Natural killer cell (primary cell): ENCODE measurements at regions not wholly inside any gene's neighbourhood (a gene's known extent, or its start where the extent isn't known, plus 50 kb on each side); places are given as distances from the start of the nearest gene placed in this dataset.

Experiments
- ATAC-seq, 3 donors: fragments of 150-1000 bp in 2 of 3; fragments of 200-7000 bp in 1 of 3; cut with Tn5 transposase; 1 replicate in 1 of 3; 2 replicates in 2 of 3; pipeline ENCODE4 v1.10.0; 2021; ENCODE audit warnings: mild to moderate bottlenecking in 2 of 3, moderate library complexity in 2 of 3
- DNase-seq, 2 donors: peaks; one replicate each; pipeline versions ENCODE4 v3.0.0 to v3.0.0-alpha.2; 2013 to 2021; ENCODE audit warnings: mixed read lengths in 1 of 2
- H3K27ac ChIP-seq: one replicate; pipeline ENCODE4 v1.5.1; 2013; ENCODE audit warnings: mild to moderate bottlenecking, low read length
- H3K27me3 ChIP-seq: one replicate; pipeline ENCODE4 v1.6.1; 2013; ENCODE audit warnings: low read length; ENCODE audit not compliant: control insufficient read depth, insufficient read depth
- H3K36me3 ChIP-seq: one replicate; pipeline ENCODE4 v1.6.1; 2013; ENCODE audit warnings: low read length; ENCODE audit not compliant: control insufficient read depth, insufficient read depth
- H3K4me1 ChIP-seq: one replicate; pipeline ENCODE4 v1.6.1; 2013; ENCODE audit warnings: low read length; ENCODE audit not compliant: control insufficient read depth, insufficient read depth
- H3K4me3 ChIP-seq: one replicate; pipeline ENCODE4 v1.5.1; 2013; ENCODE audit warnings: low read length
- H3K9me3 ChIP-seq: one replicate; pipeline ENCODE4 v1.6.1; 2013; ENCODE audit warnings: low read length; ENCODE audit not compliant: control insufficient read depth, insufficient read depth
- H3K27ac Mint-ChIP-seq, 2 donors: one replicate each; pipeline ENCODE4 v1.8.0; 2022; ENCODE audit warnings: mild to moderate bottlenecking in 2 of 2, mixed read lengths in 2 of 2, moderate library complexity in 1 of 2
- H3K27me3 Mint-ChIP-seq, 2 donors: one replicate each; pipeline ENCODE4 v1.8.0; 2022; ENCODE audit warnings: low read depth in 2 of 2, mixed read lengths in 2 of 2
- H3K36me3 Mint-ChIP-seq: one replicate; pipeline ENCODE4 v1.8.0; 2022; ENCODE audit warnings: mixed read lengths
- H3K4me1 Mint-ChIP-seq, 2 donors: one replicate each; pipeline ENCODE4 v1.8.0; 2022; ENCODE audit warnings: mixed read lengths in 2 of 2
- H3K4me3 Mint-ChIP-seq: one replicate; pipeline ENCODE4 v1.8.0; 2022; ENCODE audit warnings: mild to moderate bottlenecking, moderate library complexity, mixed read lengths
- H3K9me3 Mint-ChIP-seq, 2 donors: one replicate each; pipeline ENCODE4 v1.8.0; 2022; ENCODE audit warnings: mixed read lengths in 2 of 2
- WGBS: methylation state at CpG from one replicate; pipeline ENCODE4 v1.1.7; 2013; ENCODE audit warnings: missing lambda C conversion rate; ENCODE audit not compliant: insufficient coverage; 5-methylcytosine and 5-hydroxymethylcytosine counted together
- intact Hi-C: fragments of 100-400 bp; cut with micrococcal nuclease; formaldehyde crosslinking; loops from one replicate; pipeline ENCODE4 v1.14.2; 2022
- TF ChIP-seq, protein P1 (sequence below): fragments of 200-600 bp; IDR thresholded peaks from one replicate; pipeline ENCODE4 v1.8.0; 2022; ENCODE audit warnings: antibody characterized with exemption

DNA sequence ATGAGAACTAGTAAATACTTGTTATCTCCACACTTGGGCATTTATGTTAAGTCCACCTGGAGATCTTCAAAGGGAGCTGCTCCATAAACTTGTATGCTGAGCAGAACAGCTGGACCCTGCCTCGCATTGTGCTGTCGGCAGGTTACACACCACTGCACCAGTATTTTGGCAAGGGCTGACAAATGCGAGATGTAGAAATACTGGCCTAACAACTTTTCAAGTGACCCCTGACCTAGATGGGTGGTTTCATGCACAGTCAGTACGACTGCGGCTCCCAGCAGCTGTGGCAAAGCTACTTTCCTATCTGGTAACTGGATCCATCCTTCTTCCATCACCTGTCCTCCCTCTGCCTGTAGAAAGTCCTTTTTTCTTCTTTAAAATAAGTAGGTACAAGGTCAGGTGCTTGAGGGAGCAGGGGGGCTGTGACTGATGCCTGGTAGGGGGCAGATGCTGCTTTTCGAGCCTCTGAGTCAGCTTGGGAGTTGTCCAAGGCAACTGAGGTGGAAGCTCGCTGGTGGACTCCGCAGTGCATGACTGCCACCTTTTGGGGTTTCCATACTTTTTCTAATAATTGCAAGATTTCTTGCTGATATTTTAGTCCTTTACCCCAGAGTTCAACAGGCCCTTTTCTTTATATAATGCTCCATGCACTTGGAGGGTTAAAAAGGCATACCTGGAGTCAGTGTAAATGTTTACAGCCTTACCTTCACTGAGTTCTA, 86.8 kb downstream of the SLC25A15 start:
- H3K9me3 Mint-ChIP-seq, result peaks cover 7 to 35% of the 10 kb centered on the region in 2 donors
- intact Hi-C loops, result no loop called here
- Histone ChIP-seq H3K4me1 (no peaks in the 10 kb centered on the region), H3K9me3 (peaks cover 90% of the 10 kb centered on the region), H3K36me3 (peaks cover 19% of the 10 kb centered on the region), H3K4me3 (no peak overlapping the region), H3K27me3 (no peaks in the 10 kb centered on the region), H3K27ac (no peak overlapping the region)
- no peaks in the 10 kb centered on the region for H3K27me3 Mint-ChIP-seq
- no peak overlapping the region for H3K4me3 Mint-ChIP-seq
- no peak for ATAC-seq
- WGBS, result 97% methylated on average over 8 of the region's 8 CpGs
- DNase-seq, result no peak
- H3K36me3 Mint-ChIP-seq, result peaks cover 67% of the 10 kb centered on the region
- H3K4me1 Mint-ChIP-seq, result peaks cover 8 to 15% of the 10 kb centered on the region in 2 donors
- no peak overlapping the region for H3K27ac Mint-ChIP-seq
- TF ChIP-seq, protein P1, sequence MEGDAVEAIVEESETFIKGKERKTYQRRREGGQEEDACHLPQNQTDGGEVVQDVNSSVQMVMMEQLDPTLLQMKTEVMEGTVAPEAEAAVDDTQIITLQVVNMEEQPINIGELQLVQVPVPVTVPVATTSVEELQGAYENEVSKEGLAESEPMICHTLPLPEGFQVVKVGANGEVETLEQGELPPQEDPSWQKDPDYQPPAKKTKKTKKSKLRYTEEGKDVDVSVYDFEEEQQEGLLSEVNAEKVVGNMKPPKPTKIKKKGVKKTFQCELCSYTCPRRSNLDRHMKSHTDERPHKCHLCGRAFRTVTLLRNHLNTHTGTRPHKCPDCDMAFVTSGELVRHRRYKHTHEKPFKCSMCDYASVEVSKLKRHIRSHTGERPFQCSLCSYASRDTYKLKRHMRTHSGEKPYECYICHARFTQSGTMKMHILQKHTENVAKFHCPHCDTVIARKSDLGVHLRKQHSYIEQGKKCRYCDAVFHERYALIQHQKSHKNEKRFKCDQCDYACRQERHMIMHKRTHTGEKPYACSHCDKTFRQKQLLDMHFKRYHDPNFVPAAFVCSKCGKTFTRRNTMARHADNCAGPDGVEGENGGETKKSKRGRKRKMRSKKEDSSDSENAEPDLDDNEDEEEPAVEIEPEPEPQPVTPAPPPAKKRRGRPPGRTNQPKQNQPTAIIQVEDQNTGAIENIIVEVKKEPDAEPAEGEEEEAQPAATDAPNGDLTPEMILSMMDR, result no peak

DNA sequence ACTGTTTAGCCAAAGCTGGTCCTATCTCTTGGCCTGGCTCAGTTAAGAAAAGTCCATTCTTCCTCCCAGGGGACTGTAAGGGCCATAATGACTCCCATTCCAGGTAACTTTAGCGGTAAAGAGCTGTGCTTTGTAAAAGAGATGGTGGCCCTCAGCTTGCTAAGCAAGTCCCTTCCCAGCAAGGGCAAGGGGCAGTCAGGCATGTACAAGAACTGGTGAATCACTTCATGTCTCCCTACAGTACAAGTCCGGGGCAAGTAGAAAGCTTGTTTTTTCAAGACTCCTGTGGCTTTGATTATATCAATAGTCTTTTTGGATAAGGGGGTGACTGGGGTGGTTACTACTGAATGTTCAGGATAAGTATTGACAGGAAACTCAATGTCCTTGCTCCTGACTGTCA, 88.9 kb downstream of the SLC25A15 start:
- DNase-seq (no peak), ATAC-seq (no peak)
- Mint-ChIP-seq H3K4me3 (no peak overlapping the region), H3K27ac (no peak overlapping the region), H3K27me3 (no peaks in the 10 kb centered on the region), H3K4me1 (peaks cover 25 to 33% of the 10 kb centered on the region in 2 donors), H3K9me3 (peaks cover 7 to 27% of the 10 kb centered on the region in 2 donors), H3K36me3 (peaks cover 54% of the 10 kb centered on the region)
- Histone ChIP-seq H3K4me3 (no peak overlapping the region), H3K27ac (no peak overlapping the region), H3K36me3 (peaks cover 19% of the 10 kb centered on the region), H3K9me3 (peaks cover 73% of the 10 kb centered on the region), H3K4me1 (peaks cover 2% of the 10 kb centered on the region), H3K27me3 (no peaks in the 10 kb centered on the region)
- 87% methylated on average over 2 of the region's 2 CpGs for WGBS
- TF ChIP-seq, protein P1, result no peak
- intact Hi-C loops, result no loop called here

DNA sequence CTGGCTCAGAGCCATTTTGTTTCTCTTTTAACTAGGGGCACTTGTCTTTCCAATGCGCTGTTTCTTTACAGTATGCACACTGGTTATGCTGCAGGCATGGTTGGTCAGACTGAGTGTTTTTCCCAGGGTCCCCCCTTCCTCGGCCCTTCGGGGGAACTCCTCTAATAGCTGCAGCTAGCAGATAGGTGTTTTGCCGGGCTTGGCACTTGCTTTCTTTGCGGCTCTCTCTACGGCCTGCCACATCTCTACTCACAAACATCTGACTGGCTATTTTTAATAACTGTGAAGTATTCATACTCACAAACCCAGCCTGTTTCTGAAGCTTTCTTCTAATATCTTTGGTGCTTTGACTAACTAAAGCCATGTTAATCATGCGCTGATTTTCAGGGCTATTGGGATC, 89.4 kb downstream of the SLC25A15 start:
- intact Hi-C loops, result no loop called here
- no peaks in the 10 kb centered on the region for H3K27me3 Mint-ChIP-seq
- peaks cover 7 to 25% of the 10 kb centered on the region in 2 donors for H3K9me3 Mint-ChIP-seq
- H3K4me1 Mint-ChIP-seq, result peaks cover 26 to 34% of the 10 kb centered on the region in 2 donors
- Histone ChIP-seq H3K36me3 (peaks cover 19% of the 10 kb centered on the region), H3K4me1 (peaks cover 2% of the 10 kb centered on the region), H3K27ac (no peak overlapping the region), H3K27me3 (no peaks in the 10 kb centered on the region), H3K4me3 (no peak overlapping the region), H3K9me3 (peaks cover 68% of the 10 kb centered on the region)
- no peak overlapping the region for H3K27ac Mint-ChIP-seq
- H3K36me3 Mint-ChIP-seq, result peaks cover 49% of the 10 kb centered on the region
- H3K4me3 Mint-ChIP-seq, result no peak overlapping the region
- no peak for ATAC-seq
- no peak for DNase-seq
- 96% methylated on average over 7 of the region's 7 CpGs for WGBS
- TF ChIP-seq, protein P1, result no peak
